Omental fat pad (tissue), 3 donors: ENCODE measurements at regions not wholly inside any gene's neighbourhood (a gene's known extent, or its start where the extent isn't known, plus 50 kb on each side); places are given as distances from the start of the nearest gene placed in this dataset.

ENCODE experiments used
- ATAC-seq: fragments of 150-250 bp; one replicate; pipeline ENCODE4 v1.9.1; 2016; ENCODE audit warnings: mild to moderate bottlenecking, moderate library complexity; ENCODE audit not compliant: low FRiP score
- DNase-seq: peaks from one replicate; pipeline ENCODE4 v3.0.0-alpha.2; 2019; ENCODE audit warnings: low spot score
- TF ChIP-seq, protein P1 (sequence below), 3 donors: fragments of 450-650 bp; IDR thresholded peaks; one replicate each; pipeline ENCODE4 v1.5.1; 2016 to 2017; ENCODE audit warnings: antibody characterized with exemption in 3 of 3, mild to moderate bottlenecking in 3 of 3, moderate library complexity in 2 of 3

DNA sequence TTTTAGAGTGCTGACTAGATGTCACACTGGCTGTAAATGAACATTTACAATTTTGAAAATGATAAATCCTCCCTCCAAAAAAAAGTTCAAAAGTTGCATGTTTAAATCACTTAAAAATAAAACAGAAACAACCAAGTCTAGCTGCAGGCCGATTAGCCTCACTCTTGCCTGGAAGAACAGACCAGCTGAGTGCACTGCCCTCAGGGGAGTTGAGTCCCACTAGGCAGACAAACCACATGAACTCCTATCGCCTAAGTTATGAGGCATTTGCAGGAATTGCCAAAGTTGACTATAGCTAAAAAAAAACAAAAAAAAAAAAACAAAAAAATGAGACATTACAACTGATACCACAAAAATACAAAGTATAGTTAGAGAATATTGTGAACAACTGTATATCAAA is 510.0 kb downstream of the ANKRD7 start:
- DNase-seq, result no peak
- TF ChIP-seq, protein P1, sequence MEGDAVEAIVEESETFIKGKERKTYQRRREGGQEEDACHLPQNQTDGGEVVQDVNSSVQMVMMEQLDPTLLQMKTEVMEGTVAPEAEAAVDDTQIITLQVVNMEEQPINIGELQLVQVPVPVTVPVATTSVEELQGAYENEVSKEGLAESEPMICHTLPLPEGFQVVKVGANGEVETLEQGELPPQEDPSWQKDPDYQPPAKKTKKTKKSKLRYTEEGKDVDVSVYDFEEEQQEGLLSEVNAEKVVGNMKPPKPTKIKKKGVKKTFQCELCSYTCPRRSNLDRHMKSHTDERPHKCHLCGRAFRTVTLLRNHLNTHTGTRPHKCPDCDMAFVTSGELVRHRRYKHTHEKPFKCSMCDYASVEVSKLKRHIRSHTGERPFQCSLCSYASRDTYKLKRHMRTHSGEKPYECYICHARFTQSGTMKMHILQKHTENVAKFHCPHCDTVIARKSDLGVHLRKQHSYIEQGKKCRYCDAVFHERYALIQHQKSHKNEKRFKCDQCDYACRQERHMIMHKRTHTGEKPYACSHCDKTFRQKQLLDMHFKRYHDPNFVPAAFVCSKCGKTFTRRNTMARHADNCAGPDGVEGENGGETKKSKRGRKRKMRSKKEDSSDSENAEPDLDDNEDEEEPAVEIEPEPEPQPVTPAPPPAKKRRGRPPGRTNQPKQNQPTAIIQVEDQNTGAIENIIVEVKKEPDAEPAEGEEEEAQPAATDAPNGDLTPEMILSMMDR (IDR thresholded peaks at IDR 0.05), result no peak
- ATAC-seq, result no peak

DNA sequence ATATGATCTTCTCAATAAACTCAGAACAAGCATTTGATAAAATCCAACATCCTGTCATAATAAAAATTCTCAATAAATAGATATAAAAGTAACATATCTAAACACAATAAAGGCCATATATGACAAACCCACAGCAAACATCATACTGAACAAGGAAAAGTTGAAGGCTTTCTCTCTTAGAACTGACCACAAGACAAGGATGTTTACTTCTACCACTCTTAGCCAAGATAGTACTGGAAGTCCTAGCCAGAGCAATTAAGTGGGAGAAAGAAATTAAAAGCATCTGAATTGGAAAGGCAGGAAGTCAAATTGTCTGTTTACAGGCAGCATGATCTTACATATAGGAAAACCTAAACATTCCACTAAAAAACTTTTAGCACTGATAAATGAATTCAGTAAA is 510.9 kb downstream of the ANKRD7 start:
- DNase-seq (no peak), ATAC-seq (no peak)
- TF ChIP-seq, protein P1 (IDR thresholded peaks at IDR 0.05), result no peak

DNA sequence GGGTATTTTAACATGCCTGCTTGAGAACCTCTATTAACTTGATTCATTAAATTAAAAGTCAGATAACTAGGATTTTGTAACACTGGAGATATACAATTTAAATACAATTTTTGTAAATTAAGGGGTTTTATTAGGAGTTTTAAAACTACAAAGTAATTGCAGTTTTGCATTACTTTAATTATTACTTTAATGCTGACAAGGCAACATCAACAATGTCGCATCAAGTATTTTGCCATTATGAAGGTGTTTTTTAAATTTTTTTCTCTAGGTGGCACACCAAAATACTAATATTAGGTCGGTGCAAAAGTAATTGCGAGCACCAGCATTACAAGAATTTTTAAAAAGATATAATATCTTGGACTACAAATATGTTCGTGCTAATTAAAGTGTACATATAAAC is 513.4 kb downstream of the ANKRD7 start:
- DNase-seq (no peak), ATAC-seq (no peak)
- TF ChIP-seq, protein P1 (IDR thresholded peaks at IDR 0.05), result no peak

DNA sequence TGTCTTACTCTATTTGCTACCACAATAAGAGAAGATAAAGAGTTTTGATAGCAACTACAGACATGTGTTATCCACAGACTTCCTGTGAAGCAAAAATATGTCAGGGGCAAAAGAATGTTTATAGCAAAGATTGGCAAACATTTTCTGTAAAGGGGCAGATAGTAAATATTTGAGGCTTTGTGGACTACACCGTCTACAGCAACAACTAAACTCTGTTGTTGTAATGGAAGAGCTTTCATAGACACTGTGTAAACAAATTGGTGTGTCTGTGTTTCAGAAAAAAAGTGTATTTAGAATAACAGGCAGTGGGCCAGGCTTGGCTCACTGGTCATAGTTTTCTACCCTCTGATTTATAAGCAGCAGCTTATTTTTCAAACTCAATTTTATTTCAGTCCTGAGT is 521.4 kb downstream of the ANKRD7 start:
- ATAC-seq (no peak), DNase-seq (no peak)
- TF ChIP-seq, protein P1 (IDR thresholded peaks at IDR 0.05), result no peak

DNA sequence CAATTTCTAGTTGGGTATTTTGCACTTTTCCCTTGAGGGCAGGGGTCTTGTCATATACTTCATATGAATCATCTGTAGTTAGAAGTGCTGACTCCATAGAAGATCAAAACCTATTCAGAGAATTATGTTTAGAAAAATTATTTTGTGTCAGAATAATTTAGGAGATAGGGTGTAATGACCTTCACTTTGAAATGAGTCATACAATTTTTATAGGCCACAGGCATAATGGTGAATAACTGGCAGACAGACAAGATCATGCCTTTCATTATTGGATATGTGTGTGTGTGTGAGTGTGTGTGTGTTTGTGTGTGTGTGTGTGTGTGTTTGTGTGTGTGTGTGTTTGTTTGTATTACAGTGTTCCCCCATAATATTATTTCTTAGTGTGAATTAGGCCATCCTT is 523.0 kb downstream of the ANKRD7 start:
- TF ChIP-seq, protein P1 (IDR thresholded peaks at IDR 0.05), result no peak
- DNase-seq (no peak), ATAC-seq (no peak)

DNA sequence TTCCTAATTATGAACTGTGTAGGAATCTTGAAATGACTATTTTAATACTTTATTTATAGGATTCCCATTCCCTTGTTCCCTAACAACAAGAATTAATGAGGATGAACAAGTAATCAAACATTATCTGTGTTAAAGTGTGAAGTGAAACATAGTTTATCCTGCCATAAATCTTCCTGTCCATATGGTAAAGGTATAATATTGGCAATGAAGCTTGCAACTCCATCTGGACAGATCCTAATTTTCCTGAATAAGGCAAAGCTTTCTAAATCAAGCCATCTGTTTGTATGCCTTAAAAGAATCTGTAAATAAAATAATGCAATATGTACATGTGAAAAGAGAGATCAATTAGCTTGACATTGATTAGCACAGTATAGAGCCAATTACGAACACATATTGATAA is 529.0 kb downstream of the ANKRD7 start:
- DNase-seq (no peak), ATAC-seq (no peak)
- TF ChIP-seq, protein P1 (IDR thresholded peaks at IDR 0.05), result no peak

DNA sequence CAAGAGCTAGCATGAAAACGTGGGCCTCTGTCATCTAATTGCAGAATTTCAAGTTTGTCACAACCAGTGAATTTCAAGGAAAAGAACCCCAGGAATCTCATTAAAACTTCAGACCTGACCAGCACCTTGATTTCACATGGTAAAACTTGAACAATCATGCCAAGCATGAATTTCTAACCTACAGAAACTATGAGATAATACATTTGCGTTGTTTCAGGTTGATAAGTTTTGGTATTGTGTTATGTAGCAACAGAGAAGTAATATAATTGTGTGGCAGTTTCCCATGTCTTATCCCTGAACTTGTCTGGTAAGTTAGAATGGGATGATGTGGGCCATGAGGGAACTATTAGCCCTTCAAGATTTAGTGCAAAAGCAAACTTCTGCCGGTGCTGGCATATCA is 530.1 kb downstream of the ANKRD7 start:
- DNase-seq, result no peak
- ATAC-seq, result no peak
- TF ChIP-seq, protein P1 (IDR thresholded peaks at IDR 0.05), result no peak
